HL-60 (cell line): ENCODE measurements at regions not wholly inside any gene's neighbourhood (a gene's known extent, or its start where the extent isn't known, plus 50 kb on each side); places are given as distances from the start of the nearest gene placed in this dataset.

ENCODE experiments used
- DNase-seq, 2 experiments: peaks; one replicate each; pipeline ENCODE4 v3.0.0-alpha.2; 2010 to 2020; ENCODE audit warnings: low read depth in 1 of 2, low spot score in 1 of 2
- H3K27ac ChIP-seq: fragments of 250-450 bp; sonication (Bioruptor Pico); replicated peaks from 2 replicates; pipeline ENCODE4 v1.5.1; 2020; ENCODE audit warnings: mild to moderate bottlenecking, moderate library complexity
- H3K27me3 ChIP-seq: fragments of 250-450 bp; sonication (Bioruptor Pico); 2 replicates; pipeline ENCODE4 v1.5.1; 2021; ENCODE audit warnings: mild to moderate bottlenecking, moderate library complexity; ENCODE audit not compliant: insufficient read depth, poor library complexity, severe bottlenecking
- H3K4me3 ChIP-seq: replicated peaks from 2 replicates; pipeline ENCODE4 v1.5.1; 2011; ENCODE audit warnings: mild to moderate bottlenecking, control low read depth, low read length; ENCODE audit not compliant: insufficient read depth
- GABPA ChIP-seq: IDR thresholded peaks from 2 replicates; pipeline ENCODE4 v1.6.1; 2012; ENCODE audit warnings: low read depth
- POLR2AphosphoS5 ChIP-seq: IDR thresholded peaks from 2 replicates; pipeline ENCODE4 v1.6.1; 2012; ENCODE audit warnings: low read depth
- REST ChIP-seq: IDR thresholded peaks from 2 replicates; pipeline ENCODE4 v1.6.1; 2012; ENCODE audit warnings: low read depth; ENCODE audit not compliant: insufficient replicate concordance
- SPI1 ChIP-seq: IDR thresholded peaks from 2 replicates; pipeline ENCODE4 v1.6.1; 2012; ENCODE audit warnings: low read depth, mild to moderate bottlenecking, borderline replicate concordance
- TF ChIP-seq, protein P1 (sequence below): IDR thresholded peaks from one replicate; pipeline ENCODE4 v1.5.1; 2011; ENCODE audit warnings: low read length, control low read depth, inconsistent platforms; ENCODE audit not compliant: insufficient read depth

DNA sequence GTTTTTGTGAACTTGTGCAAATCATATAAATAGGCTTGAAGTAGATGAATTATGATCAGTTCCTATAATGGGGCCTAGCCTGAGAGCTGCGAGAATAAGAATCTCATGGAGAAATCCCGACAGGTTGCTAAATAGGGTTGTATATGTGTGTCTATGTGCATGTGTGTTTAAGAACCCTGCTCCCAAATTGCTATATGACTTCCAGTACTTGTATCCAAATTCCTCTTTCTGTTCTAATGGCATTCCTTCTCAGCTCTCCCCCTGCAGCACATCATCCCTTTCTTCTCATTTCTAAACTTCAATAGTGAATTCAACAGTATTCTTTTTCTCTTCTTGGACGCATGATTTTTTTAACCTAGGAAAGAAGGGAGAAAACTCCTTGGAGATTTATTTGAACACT, 277.2 kb downstream of the GAS1 start:
- Histone ChIP-seq H3K27me3 (no peaks in the 10 kb centered on the region), H3K27ac (no peak overlapping the region), H3K4me3 (no peak overlapping the region)
- TF ChIP-seq, protein P1, sequence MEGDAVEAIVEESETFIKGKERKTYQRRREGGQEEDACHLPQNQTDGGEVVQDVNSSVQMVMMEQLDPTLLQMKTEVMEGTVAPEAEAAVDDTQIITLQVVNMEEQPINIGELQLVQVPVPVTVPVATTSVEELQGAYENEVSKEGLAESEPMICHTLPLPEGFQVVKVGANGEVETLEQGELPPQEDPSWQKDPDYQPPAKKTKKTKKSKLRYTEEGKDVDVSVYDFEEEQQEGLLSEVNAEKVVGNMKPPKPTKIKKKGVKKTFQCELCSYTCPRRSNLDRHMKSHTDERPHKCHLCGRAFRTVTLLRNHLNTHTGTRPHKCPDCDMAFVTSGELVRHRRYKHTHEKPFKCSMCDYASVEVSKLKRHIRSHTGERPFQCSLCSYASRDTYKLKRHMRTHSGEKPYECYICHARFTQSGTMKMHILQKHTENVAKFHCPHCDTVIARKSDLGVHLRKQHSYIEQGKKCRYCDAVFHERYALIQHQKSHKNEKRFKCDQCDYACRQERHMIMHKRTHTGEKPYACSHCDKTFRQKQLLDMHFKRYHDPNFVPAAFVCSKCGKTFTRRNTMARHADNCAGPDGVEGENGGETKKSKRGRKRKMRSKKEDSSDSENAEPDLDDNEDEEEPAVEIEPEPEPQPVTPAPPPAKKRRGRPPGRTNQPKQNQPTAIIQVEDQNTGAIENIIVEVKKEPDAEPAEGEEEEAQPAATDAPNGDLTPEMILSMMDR = no peak
- TF ChIP-seq POLR2AphosphoS5 (no peak), REST (no peak), GABPA (no peak), SPI1 (no peak)
- no peak for DNase-seq

GRCh38 chr9:86669422-86669821, 277.9 kb downstream of the GAS1 start:
- no peak for DNase-seq
- no peak overlapping the region for H3K4me3 ChIP-seq
- no peak for TF ChIP-seq POLR2AphosphoS5
- no peak for TF ChIP-seq REST
- no peak for TF ChIP-seq SPI1
- no peak for TF ChIP-seq GABPA
- TF ChIP-seq, protein P1 = no peak
- H3K27me3 ChIP-seq = no peaks in the 10 kb centered on the region
- H3K27ac ChIP-seq = no peak overlapping the region

- no peaks in the 10 kb centered on the region for H3K27me3 ChIP-seq
- TF ChIP-seq GABPA (no peak), REST (no peak), POLR2AphosphoS5 (no peak), SPI1 (no peak)
- TF ChIP-seq, protein P1 = no peak
- DNase-seq = no peak
- no peak overlapping the region for H3K27ac ChIP-seq
- H3K4me3 ChIP-seq = no peak overlapping the region
These were observed 278.8 kb downstream of the GAS1 start for GRCh38 chr9:86668488-86668887.
